OCI-M2 (cell line): ENCODE measurements at regions not wholly inside any gene's neighbourhood (a gene's known extent, or its start where the extent isn't known, plus 50 kb on each side); places are given as distances from the start of the nearest gene placed in this dataset.

Experiments
- DNase-seq: peaks from one replicate; lab custom pipeline; 2025; ENCODE audit not compliant: unreplicated experiment; lab: John Stamatoyannopoulos, UW

GRCh38 chr3:25035526-25035925 is 392.5 kb upstream of the RARB start:
- DNase-seq, result no peak

GRCh38 chr3:25036633-25037032 is 391.4 kb upstream of the RARB start:
- no peak for DNase-seq

- no peak for DNase-seq
Observed at GRCh38 chr3:25037049-25037547, 391.0 kb upstream of the RARB start.

GRCh38 chr3:25038271-25038670 is 389.8 kb upstream of the RARB start:
- no peak for DNase-seq

- DNase-seq, result no peak
Observed at GRCh38 chr3:25038922-25039321, 389.1 kb upstream of the RARB start.

GRCh38 chr3:25040748-25041147 is 387.3 kb upstream of the RARB start:
- no peak for DNase-seq

GRCh38 chr3:25041871-25042584 is 386.0 kb upstream of the RARB start:
- DNase-seq, result no peak

- DNase-seq, result no peak
Observed at GRCh38 chr3:25043177-25043576, 384.9 kb upstream of the RARB start.

- no peak for DNase-seq
Observed at GRCh38 chr3:25043749-25044148, 384.3 kb upstream of the RARB start.

GRCh38 chr3:25044762-25045710 is 383.0 kb upstream of the RARB start:
- DNase-seq, result no peak

GRCh38 chr3:25046911-25047771 is 380.9 kb upstream of the RARB start:
- DNase-seq, result no peak

GRCh38 chr3:25049304-25049703 is 378.8 kb upstream of the RARB start:
- DNase-seq, result no peak

GRCh38 chr3:25053360-25053759 is 374.7 kb upstream of the RARB start:
- no peak for DNase-seq

GRCh38 chr3:25056036-25056755 is 371.9 kb upstream of the RARB start:
- no peak for DNase-seq

GRCh38 chr3:25056803-25057351 is 371.2 kb upstream of the RARB start:
- DNase-seq, result no peak

- DNase-seq, result no peak
Observed at GRCh38 chr3:25057379-25057778, 370.7 kb upstream of the RARB start.

- DNase-seq, result no peak
Observed at GRCh38 chr3:25064681-25065080, 363.4 kb upstream of the RARB start.

GRCh38 chr3:25069970-25070369 is 358.1 kb upstream of the RARB start:
- DNase-seq, result no peak

GRCh38 chr3:25071846-25072245 is 356.2 kb upstream of the RARB start:
- no peak for DNase-seq

- no peak for DNase-seq
Observed at GRCh38 chr3:25073423-25073822, 354.6 kb upstream of the RARB start.
